Choroid plexus epithelial cell (primary cell): ENCODE measurements at regions not wholly inside any gene's neighbourhood (a gene's known extent, or its start where the extent isn't known, plus 50 kb on each side); places are given as distances from the start of the nearest gene placed in this dataset.

ENCODE experiments used
- DNase-seq: peaks from one replicate; pipeline ENCODE4 v3.0.0-alpha.2; 2010; ENCODE audit warnings: low read depth
- H3K4me3 ChIP-seq: 2 replicates; pipeline ENCODE4 v1.5.1; 2011; ENCODE audit warnings: low read depth, mild to moderate bottlenecking, control low read depth, low read length, moderate library complexity
- TF ChIP-seq, protein P1 (sequence below): conservative IDR thresholded peaks from 2 replicates; pipeline ENCODE4 v1.5.1; 2011; ENCODE audit warnings: low read depth, mild to moderate bottlenecking, control low read depth, inconsistent platforms, low read length, moderate library complexity

DNA sequence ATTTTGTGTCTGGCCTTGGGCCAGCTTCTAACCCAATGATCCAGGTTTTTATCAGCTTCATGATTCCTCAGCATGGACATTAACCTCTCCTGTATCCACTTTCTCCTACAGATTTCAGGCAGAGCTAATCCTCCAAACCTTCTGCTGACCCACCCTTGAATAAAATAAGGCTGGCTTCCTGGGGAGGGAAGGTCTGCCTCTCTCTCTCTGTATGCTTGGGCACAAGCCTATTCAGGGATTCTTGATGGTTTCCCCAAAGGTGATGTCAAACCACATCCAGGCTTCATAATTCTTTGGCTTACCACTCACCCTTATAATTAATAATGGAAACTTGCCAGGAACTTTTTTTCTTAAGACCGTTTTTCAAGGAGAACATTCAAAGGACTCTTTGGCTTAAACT is 240.1 kb downstream of the UTP18 start:
- DNase-seq: no peak
- H3K4me3 ChIP-seq: no peak overlapping the region
- TF ChIP-seq, protein P1, sequence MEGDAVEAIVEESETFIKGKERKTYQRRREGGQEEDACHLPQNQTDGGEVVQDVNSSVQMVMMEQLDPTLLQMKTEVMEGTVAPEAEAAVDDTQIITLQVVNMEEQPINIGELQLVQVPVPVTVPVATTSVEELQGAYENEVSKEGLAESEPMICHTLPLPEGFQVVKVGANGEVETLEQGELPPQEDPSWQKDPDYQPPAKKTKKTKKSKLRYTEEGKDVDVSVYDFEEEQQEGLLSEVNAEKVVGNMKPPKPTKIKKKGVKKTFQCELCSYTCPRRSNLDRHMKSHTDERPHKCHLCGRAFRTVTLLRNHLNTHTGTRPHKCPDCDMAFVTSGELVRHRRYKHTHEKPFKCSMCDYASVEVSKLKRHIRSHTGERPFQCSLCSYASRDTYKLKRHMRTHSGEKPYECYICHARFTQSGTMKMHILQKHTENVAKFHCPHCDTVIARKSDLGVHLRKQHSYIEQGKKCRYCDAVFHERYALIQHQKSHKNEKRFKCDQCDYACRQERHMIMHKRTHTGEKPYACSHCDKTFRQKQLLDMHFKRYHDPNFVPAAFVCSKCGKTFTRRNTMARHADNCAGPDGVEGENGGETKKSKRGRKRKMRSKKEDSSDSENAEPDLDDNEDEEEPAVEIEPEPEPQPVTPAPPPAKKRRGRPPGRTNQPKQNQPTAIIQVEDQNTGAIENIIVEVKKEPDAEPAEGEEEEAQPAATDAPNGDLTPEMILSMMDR: no peak

DNA sequence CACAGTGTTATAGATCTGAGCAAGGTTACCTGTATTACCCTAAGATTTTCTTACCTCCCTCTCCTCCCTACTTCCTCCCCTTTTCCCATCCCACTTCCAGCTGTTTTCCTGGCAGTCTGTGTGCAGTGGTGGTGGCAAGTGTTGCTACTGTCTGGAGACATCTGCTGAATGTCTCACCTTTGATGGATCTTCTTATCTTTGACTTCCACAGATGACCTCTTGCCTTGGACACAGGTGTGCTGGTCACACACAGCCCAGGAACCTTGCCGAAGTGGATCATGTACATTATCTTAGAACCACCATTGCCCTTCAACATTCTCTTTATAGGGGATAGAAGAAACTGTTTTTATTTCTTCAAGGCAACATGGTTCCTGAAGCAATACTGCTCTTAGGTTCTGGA is 245.1 kb downstream of the UTP18 start:
- DNase-seq: no peak
- TF ChIP-seq, protein P1: no peak
- H3K4me3 ChIP-seq: no peak overlapping the region

DNA sequence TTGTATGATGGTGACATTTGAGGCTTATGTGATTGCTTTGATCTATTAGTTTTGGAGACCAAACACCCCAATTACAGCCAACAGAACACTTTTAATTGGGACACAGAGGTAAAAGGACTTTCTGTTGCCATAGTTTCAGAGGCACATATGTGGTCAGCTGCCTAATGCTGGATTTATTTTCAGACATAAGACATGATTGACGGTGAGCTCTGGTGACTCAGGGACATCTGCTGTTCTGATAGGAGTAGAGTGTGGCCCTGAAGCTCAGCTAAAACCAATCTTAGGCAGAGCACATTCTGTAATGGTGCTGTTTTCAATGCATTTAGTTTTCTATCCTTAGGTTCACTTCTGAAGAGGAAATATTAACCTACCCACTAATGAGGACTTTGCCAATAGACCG is 247.1 kb downstream of the UTP18 start:
- DNase-seq: no peak
- TF ChIP-seq, protein P1: no peak
- H3K4me3 ChIP-seq: no peak overlapping the region

DNA sequence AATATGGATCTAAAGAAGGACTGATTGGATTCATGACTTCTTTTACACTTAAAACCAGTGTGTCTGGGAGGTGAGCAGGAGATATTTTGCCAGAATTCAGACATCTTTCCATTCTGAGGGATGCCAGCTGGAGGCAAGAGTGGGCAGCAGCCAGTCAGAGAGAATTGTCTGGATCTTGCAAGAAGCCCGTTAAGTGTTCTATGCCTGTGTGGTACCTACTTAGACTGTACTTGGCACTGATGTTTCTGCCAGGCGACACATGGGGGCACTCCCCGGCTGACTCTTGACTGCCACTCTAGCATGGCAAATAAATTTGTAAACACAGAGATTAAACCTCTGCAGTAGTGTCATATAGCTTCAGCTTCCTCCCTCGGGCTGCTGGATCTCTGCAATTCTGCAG is 247.7 kb downstream of the UTP18 start:
- DNase-seq: no peak
- H3K4me3 ChIP-seq: no peak overlapping the region
- TF ChIP-seq, protein P1: no peak

DNA sequence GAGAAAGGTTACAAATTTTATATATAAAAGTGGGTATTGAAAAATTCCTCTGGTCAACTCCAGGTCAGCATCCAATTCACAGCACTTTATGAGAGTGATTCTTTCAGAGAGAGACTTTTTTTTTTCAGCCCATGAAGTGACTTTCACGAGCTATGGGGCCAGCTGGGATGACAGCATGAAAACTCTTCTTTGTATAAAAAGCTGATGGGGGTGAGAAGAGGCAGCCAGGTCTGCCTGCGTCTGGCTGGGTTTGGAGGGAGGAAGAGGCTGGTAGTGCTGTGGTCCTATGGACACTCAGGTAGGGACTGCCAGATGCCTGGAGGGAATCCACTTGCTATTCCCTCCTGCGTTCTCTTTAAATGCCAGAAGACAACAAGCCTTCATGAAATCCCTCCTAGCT is 250.6 kb downstream of the UTP18 start:
- TF ChIP-seq, protein P1: no peak
- DNase-seq: no peak
- H3K4me3 ChIP-seq: no peak overlapping the region

DNA sequence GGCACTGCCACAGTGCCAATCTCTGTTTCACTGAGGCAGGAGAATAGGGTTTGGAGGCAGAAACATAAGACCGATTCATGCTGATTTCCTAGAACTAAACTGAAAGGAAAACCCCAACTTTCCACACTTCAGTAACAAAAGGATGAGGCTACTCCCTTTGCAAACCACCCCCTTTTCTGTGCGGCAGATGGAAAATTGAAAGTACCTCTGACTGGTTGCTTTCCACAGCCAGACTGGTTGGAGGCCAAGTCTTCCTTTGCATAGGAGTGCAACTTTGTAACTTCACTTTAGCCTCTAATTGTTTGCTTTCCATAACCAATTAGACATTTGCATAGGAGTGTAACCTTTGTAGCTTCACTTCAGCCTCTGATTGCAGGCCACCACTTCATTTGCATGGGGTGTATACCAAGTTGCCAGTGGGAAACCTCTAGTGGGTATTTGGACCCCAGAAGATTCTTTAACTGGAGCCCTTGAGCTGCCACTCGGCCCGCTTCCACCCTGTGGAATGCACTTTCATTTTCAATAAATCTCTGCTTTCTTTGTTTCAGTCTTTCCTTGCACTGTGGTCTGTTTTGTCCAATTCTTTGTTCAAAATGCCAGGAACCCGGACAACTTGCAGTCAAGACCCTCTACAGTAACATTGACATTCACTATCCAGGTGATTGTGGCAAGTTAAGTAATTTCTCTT is 252.0 kb downstream of the UTP18 start:
- DNase-seq: no peak
- TF ChIP-seq, protein P1: no peak

DNA sequence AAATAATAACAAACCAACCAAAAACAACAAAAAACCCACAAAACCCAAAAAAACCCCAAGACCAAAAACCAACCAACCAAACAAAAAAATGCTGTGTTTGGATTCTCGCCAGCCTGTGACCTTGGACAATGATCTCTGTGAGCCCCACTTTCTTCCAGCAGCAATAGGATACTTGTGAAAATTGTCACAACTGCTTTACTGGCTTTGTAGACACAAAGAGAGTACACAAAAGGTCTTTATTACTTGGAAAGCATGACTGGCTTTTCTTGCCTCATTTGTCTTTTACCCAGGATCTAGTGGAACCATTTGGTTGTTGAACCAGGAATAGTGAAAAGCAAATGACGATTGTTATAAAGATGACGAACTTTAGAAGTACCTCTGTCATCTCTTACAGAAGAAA is 256.6 kb downstream of the UTP18 start:
- no peak overlapping the region for H3K4me3 ChIP-seq
- DNase-seq: no peak
- TF ChIP-seq, protein P1: no peak

More for the DNA sequence above, 252.0 kb downstream of the UTP18 start:
- no peak overlapping the region for H3K4me3 ChIP-seq
